Testis (tissue), 2 donors: ENCODE measurements at regions not wholly inside any gene's neighbourhood (a gene's known extent, or its start where the extent isn't known, plus 50 kb on each side); places are given as distances from the start of the nearest gene placed in this dataset.

Experiments
- DNase-seq: peaks from one replicate; pipeline ENCODE4 v3.0.0-alpha.2; 2019
- H3K27ac ChIP-seq, 2 donors: fragments of 200-600 bp; sonication (generic); one replicate each; pipeline ENCODE4 v1.5.1; 2019
- H3K27me3 ChIP-seq: fragments of 200-600 bp; sonication (generic); one replicate; pipeline ENCODE4 v1.5.1; 2019
- H3K36me3 ChIP-seq: fragments of 200-600 bp; sonication (generic); one replicate; pipeline ENCODE4 v1.5.1; 2017; ENCODE audit warnings: low read depth; ENCODE audit errors: missing control alignments
- H3K4me1 ChIP-seq: fragments of 200-600 bp; sonication (generic); one replicate; pipeline ENCODE4 v1.5.1; 2019
- H3K4me3 ChIP-seq, 2 donors: fragments of 200-600 bp; sonication (generic); one replicate each; pipeline ENCODE4 v1.5.1; 2017 to 2019
- H3K9me3 ChIP-seq: fragments of 200-600 bp; sonication (generic); one replicate; pipeline ENCODE4 v1.5.1; 2017
- POLR2A ChIP-seq: fragments of 450-650 bp; IDR thresholded peaks from one replicate; pipeline ENCODE4 v1.6.1; 2017; ENCODE audit warnings: antibody characterized with exemption, mild to moderate bottlenecking, moderate library complexity
- WGBS, 2 donors: methylation state at CpG; one replicate each; pipeline ENCODE4 v1.1.5; 2018; 5-methylcytosine and 5-hydroxymethylcytosine counted together
- intact Hi-C: fragments of 100-400 bp; cut with DNase I; formaldehyde crosslinking; loops from one replicate; pipeline ENCODE4 v1.15.1; 2023; ENCODE audit warnings: low total_unique reads
- TF ChIP-seq, protein P1 (sequence below), 3 experiments: fragments of 450-650 bp in 2 of 3; fragments of 200-600 bp in 1 of 3; sonication (generic) in 1 of 3; IDR thresholded peaks; one replicate each; pipeline ENCODE4 v1.5.1; 2016 to 2019; ENCODE audit warnings: antibody characterized with exemption in 3 of 3, mild to moderate bottlenecking in 2 of 3, moderate library complexity in 1 of 3

DNA sequence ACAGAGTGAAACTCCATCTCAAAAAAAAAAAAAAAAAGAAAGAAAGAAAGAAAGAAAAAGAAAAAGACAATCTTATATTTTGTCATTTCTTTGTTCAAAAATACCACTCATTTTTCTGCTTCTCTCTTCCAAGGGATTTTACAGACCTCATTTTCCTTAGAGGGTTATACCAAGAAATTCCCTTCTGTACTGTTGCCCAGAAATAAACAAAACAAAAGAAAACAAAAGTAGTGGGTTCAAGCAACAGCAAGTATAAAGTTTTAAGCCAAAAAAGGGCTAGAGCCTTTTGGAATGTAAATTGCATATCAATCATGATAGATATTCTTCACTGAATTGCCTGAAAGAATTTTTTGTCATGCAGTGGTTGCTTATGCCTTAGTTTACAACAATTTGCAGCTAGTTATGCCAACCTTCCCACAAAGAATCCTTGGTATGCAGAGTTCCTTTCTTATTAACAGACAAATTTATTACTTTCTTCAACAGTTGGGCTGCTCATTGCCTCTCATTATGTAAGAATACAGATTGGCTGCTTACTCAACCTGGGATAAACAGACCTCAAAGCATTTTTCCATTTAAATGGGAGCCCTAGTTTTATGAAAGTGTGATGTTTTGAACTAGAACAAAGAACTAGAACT, 129.1 kb upstream of the PPFIA2 start:
- TF ChIP-seq, protein P1, sequence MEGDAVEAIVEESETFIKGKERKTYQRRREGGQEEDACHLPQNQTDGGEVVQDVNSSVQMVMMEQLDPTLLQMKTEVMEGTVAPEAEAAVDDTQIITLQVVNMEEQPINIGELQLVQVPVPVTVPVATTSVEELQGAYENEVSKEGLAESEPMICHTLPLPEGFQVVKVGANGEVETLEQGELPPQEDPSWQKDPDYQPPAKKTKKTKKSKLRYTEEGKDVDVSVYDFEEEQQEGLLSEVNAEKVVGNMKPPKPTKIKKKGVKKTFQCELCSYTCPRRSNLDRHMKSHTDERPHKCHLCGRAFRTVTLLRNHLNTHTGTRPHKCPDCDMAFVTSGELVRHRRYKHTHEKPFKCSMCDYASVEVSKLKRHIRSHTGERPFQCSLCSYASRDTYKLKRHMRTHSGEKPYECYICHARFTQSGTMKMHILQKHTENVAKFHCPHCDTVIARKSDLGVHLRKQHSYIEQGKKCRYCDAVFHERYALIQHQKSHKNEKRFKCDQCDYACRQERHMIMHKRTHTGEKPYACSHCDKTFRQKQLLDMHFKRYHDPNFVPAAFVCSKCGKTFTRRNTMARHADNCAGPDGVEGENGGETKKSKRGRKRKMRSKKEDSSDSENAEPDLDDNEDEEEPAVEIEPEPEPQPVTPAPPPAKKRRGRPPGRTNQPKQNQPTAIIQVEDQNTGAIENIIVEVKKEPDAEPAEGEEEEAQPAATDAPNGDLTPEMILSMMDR (IDR thresholded peaks at IDR 0.05) = no peak
- TF ChIP-seq POLR2A = no peak
- DNase-seq = no peak
- Histone ChIP-seq H3K27ac (no peak overlapping the region), H3K4me1 (no peaks in the 10 kb centered on the region), H3K36me3 (no peaks in the 10 kb centered on the region), H3K4me3 (no peak overlapping the region), H3K27me3 (no peaks in the 10 kb centered on the region), H3K9me3 (no peaks in the 10 kb centered on the region)
- intact Hi-C loops = no loop called here

- Histone ChIP-seq H3K27me3 (no peaks in the 10 kb centered on the region), H3K36me3 (no peaks in the 10 kb centered on the region), H3K27ac (no peak overlapping the region), H3K4me3 (no peak overlapping the region), H3K4me1 (no peaks in the 10 kb centered on the region), H3K9me3 (no peaks in the 10 kb centered on the region)
- intact Hi-C loops = no loop called here
- TF ChIP-seq POLR2A = no peak
- TF ChIP-seq, protein P1 (IDR thresholded peaks at IDR 0.05) = no peak
- 27 to 34% methylated on average over 2 of the region's 2 CpGs for WGBS, 2 donors
- no peak for DNase-seq
Measured at GRCh38 chr12:81874586-81874985, 115.4 kb upstream of the PPFIA2 start.

DNA sequence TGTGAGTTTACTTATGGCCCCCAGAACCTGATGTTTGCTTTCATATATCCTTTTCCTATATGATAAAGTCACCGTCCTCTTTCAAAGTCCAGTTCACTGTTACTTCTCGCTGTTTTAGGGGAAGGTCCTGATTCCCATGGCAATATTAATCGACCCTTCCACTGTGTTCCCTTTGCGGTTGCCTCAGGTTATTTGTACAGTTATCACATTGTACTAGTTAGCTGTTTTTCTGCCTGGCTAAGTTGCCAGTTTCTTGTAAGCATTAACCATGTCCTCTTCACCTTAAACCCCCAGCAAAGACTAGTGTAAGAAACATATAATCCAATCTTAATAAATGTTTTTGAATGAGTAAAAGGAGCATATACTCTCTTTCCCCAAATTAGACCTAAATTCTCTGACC, 115.0 kb upstream of the PPFIA2 start:
- intact Hi-C loops = no loop called here
- no peaks in the 10 kb centered on the region for H3K36me3 ChIP-seq
- H3K4me1 ChIP-seq = no peaks in the 10 kb centered on the region
- DNase-seq = no peak
- WGBS, 2 donors = 64 to 68% methylated on average over 4 of the region's 4 CpGs
- no peaks in the 10 kb centered on the region for H3K9me3 ChIP-seq
- H3K27ac ChIP-seq = no peak overlapping the region
- no peak overlapping the region for H3K4me3 ChIP-seq
- no peaks in the 10 kb centered on the region for H3K27me3 ChIP-seq
- TF ChIP-seq, protein P1 (IDR thresholded peaks at IDR 0.05) = no peak

DNA sequence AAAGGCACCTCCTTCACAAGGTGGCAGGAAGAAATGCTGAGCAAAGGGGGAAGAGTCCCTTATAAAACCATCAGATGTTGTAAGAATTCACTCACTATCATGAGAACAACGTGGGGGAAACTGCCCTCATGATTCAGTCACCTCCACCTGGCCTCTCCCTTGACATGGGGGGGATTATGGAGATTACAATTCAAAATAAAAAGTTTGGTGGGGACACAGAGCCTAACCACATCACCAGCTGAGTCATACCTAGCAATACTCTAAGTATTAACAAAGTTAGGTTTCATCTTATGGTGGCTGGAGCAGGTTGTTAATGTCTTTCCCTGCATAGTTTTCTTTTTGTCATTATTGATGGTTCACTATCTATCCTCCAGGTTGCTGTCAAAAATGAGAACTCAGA, 113.2 kb upstream of the PPFIA2 start:
- no peaks in the 10 kb centered on the region for H3K27me3 ChIP-seq
- H3K4me3 ChIP-seq = no peak overlapping the region
- no peak for DNase-seq
- H3K9me3 ChIP-seq = no peaks in the 10 kb centered on the region
- no peak for TF ChIP-seq POLR2A
- TF ChIP-seq, protein P1 (IDR thresholded peaks at IDR 0.05) = no peak
- no peak overlapping the region for H3K27ac ChIP-seq
- H3K4me1 ChIP-seq = no peaks in the 10 kb centered on the region
- intact Hi-C loops = no loop called here
- WGBS, 2 donors = 50 to 71% methylated on average over 1 of the region's 1 CpG
- no peaks in the 10 kb centered on the region for H3K36me3 ChIP-seq

DNA sequence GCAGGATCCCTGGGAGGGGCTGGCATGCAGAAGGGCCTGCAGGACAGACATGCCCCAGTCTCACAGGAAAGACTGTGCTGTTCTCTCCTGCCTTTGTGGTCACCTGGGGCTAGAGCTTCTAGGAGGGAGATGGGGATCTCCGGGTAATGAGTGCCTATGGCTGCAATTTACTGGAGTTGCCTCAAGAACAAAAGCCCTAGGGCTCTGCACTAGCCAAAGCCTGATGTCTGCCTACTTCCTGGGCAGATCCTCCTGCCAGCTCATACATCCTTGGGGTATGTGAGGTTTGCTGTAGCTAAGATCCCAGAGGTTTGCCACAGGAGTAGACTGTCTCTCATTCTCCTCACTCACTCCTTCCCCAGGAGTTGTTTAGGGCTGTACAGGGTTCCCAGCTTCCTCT, 106.9 kb upstream of the PPFIA2 start:
- 94% methylated on average over 1 of the region's 1 CpG; no CpG with 5 or more reads in 1 of the 2 donors for WGBS, 2 donors
- intact Hi-C loops = no loop called here
- Histone ChIP-seq H3K4me1 (no peaks in the 10 kb centered on the region), H3K36me3 (no peaks in the 10 kb centered on the region), H3K27me3 (no peaks in the 10 kb centered on the region), H3K4me3 (no peak overlapping the region), H3K27ac (no peak overlapping the region), H3K9me3 (no peaks in the 10 kb centered on the region)
- DNase-seq = no peak
- no peak for TF ChIP-seq POLR2A
